ENCODE measurements at regions not wholly inside any gene's neighbourhood (a gene's known extent, or its start where the extent isn't known, plus 50 kb on each side); places are given as distances from the start of the nearest gene placed in this dataset.
A peak's percentile ranks its signal among the peaks of the same experiment; 100 is the strongest.

DNA sequence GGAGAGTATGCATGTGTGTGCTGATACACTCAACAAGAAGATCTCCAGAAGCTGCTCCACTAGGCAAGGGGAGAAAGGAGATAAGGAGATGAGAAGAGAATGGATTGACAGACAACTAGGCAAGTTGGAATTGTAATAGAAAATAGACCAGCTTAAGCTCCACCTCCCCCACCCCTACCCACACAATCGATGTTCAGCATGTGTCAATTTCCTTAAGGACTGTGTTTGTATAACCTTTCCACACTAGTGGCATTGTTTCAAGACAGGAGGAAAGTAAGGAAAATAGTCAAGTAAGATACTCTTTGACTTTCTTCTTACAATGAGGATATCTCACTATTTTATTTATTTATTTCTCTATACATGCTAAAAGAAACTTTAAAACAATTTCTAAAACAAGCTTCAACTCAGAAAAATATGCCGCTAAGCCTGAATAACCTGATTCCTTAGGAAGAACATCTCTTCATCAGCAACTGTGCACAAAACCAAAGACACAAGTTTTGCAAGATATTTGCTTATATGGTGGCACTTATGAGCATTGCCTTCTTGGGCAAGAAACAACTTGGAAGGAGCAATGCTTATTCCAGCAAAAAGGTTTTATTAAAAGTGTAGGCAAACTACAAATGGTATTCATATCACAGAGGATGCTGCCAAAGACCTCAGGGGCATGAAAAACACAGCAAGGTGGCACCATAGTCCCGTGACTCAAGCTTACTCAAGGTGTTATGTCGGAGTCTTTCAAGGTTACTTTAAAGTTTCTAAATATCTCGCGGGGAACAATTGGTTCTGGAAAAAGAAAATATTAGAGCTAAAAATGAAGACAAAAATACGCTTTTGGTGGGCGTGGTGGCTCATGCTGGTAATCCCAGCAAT is 249.1 kb downstream of the COL12A1 start:
- no peak for DNase-seq

DNA sequence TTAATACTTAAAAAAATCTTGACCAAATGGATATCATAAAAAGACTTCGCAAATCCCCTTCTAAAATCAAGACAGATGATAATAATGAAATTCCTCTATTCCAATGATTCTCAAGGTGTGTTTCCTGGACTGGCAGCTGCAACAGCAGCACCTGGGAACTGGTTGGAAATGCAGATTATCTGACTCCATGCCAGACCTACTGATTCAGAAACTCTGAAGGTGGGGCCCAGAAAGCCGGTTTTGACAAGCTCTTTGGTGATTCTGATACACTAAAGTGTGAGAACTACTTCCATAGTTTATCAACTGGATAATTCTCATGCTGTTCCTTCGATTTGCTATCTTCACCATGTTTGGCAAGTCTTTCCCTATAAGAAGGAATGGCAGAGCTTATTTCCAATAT is 252.1 kb downstream of the COL12A1 start:
- no peak for DNase-seq

DNA sequence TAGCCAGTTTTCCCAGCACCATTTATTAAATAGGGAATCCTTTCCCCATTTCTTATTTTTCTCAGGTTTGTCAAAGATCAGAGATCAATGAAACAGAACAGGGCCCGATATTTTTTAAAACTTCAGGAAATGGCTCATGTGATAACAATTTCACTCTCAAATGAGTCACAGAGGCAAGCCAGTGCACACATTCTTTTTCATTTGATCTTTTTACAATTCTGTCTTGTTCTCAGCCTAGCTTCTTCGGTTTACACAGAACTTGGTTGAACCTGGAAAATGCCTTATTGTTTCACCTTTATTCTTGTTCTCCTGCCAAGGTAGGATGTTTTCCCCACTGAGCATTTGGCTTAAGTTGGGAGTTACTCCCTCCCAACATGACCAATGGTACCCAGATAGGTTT is 258.9 kb downstream of the COL12A1 start:
- DNase-seq: no peak

DNA sequence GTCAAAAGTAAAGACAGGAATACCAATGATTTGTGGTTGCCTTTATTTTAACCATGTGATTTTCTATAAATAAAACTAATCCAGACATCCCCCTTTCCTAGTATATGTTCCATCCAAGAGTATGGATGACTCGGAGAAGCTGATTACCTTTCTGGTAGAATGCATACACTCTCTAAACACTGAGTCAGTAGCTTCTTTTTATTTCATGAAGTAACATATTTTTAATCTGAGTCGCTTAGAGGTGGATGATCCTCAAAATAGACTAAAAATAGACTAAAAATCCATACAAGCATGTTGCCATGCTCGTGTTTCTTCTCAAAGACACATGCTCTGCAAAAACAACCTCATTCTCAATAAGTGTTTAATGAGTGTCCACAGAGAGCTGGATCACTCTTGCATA is 263.7 kb downstream of the COL12A1 start:
- DNase-seq: no peak

DNA sequence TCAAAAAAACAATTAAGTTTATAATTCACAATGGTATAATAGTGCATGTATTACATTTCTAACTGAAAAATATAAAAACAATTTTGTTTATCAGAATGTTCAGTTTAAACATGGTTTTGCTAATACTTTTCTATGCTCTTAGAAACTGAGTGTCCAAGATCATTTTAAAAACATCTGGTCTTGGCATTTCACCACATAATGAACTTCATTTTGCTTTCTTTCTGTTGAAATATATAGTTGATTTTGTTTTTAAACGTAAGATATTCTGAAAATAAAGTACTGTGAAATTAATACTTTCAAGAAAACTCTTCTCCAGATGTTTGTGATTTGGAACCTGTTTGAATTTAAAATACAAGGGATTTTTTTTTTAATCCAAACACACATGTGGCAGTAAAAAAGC is 264.4 kb downstream of the COL12A1 start:
- peak in 2 of 3 donors; percentile 61 to 86 for DNase-seq

DNA sequence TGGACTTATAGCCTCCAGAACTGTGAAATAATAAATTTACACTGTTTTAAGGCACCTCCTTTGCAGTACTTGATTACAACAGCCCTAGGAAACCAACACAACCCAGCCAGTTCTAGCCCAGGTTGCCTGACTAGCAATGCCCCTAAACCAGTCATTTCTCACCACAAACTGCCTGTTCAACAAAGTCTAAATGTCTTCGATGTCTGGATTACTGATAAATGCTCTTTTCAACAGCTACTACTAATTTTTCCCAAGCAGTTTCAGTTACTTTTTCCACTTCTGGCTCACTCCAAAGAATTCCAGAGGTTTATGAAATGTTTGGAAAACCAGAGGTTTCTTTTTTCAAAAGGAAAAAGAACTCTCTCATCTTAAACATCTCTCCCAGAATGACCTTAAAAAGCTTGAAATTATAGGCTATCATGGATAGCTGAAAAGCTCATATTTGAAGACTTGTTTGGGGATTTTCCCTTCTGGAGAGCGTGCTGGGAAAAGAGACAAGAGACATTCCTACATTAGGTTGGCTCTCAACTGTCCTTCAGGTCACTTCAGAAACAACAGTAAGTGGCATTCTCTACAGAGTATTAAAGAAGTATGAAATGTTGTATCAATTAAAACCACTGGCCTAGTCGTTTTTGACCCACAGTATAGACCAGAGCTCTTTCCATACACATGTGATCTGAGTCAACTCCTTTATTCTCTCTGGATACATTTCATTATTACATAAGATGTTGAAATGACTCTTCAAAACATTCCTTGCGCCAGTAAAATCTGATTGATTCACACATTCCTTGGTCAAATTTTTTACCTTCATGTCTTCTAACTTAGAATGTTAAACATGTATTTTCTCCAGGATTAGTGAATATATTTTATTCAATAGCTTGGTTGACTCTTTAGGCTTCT is 265.9 kb downstream of the COL12A1 start:
- peak in 2 of 3 donors; percentile 24 to 51 for DNase-seq

DNA sequence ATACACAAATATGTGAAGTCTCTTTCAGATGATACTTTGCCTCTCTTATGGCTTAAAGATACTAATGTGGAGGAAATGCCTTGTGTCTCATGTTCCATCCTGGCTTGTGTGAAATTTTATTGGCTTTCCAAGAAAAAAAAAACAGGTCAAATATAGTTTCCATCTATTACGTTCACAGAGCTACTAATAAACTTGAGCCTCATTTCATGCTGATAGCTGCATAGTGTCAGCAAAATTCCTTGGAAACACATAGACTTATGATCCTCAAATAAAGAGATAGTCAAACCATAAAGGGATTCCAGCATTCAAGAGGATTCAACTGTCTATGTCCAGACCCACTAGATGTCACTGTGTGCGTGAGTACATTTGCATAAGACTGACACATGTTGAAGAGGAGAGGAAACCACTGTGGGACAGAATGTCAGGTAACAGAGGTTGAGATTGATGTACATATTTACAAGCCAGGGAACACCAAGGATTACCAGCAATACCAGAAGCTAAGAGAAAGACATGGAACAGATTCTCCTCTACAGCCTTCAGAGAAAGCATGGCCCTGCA is 266.6 kb downstream of the COL12A1 start:
- DNase-seq: peak in 2 of 3 donors; percentile 14 to 63

DNA sequence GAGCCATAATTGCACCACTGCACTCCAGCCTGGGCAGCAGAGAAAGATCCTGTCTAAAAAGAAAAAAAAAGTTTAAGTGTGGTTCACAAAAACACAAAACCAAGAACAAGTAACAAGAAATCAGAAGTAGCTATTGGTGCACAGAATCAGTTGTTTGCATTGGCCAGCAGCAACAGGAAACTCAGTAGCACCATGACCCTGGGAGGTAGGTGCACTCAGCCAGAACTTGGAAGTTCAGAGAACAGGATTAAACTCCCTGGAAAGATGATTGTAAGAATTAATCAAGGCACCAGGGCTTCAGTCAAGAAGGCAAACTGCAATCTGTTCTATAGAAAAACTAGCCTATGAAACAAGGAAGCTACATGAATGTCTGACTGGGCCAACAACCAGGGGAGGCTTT is 267.9 kb downstream of the COL12A1 start:
- no peak for DNase-seq

DNA sequence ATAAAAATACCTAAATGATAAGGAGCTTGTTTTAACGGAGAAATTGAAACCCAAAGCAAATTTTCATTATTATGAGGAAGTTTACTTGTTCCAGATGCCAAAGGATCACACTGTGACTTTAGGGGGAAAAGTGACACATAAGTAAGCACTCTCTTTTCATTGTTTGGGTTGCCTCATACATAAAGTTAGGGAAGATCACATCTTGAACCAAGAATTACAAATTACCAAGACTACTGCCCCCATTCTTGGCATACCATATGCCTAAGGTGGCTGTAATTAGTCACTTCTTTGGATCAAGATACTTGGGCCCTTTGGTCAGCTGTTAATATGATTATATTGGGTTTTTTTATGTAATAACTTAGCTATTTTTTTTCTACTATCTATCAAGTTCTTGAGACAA is 269.0 kb downstream of the COL12A1 start:
- DNase-seq: no peak

DNA sequence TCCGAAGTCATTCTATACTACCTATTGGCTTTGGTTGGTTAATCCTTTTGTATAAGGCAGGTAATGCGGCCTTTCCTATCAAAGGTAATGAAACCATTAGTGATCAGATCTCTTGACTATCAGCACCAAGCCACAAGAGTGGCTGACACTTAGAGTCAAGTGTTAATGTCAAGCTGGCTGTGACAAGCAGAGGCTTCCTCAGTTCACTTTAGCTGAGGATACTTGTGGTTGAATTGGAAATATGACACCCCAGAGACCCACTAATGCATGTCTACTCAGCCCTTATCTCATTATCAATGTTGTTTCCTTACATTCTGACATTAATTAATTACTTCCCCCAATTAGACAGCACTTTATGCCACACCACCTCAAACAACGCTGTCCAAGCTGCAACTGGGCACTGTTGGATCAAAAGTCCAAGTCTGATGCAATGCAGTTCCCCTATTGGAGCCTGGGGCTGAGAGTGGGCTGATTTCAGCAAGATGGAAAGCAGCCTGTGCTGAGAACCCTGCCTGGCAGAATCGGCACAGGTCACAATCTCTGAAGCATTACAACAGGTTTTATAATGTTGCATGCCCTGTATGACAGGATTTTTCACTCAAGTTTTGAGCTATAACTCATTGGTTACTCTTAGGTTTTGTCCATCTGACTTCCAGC is 273.5 kb downstream of the COL12A1 start:
- DNase-seq: no peak

DNA sequence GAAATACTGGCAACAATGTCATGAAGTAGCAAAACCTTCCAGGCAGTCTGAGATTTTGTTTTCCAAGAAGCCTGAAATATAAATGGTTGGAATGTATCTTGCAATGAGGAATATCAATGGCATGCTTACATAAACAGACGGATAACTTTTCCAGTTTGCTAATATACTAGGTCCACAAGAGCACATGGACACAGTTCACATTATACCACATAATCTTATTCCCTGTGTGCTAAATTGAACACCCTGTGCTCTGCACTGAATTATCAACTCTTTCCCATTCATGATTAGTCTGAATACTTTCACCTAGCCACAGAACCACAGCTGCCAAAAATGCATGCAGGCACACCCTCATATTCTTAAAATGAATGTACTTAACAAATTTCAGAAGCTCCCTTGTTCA is 274.3 kb downstream of the COL12A1 start:
- peak; percentile 66 to 89 (median 81) for DNase-seq

DNA sequence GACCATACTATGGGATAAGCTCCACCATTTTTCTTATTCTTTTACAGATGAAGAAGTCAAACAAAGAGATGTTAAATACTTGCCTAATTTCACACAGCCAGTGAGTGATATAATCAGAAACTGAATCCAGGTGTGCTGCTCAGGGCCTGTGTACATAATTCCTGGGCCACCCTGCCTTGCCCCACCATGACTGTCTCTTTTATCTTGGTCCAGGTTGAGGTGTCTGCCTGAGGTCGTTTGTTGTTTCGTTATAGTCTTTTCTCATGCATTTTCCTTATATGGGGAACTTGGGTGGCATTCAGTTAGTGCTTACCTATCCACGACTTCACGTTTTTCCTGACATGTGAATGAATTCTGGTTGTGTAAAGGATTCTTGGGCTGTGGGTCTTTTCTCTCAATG is 277.6 kb downstream of the COL12A1 start:
- DNase-seq: no peak

DNA sequence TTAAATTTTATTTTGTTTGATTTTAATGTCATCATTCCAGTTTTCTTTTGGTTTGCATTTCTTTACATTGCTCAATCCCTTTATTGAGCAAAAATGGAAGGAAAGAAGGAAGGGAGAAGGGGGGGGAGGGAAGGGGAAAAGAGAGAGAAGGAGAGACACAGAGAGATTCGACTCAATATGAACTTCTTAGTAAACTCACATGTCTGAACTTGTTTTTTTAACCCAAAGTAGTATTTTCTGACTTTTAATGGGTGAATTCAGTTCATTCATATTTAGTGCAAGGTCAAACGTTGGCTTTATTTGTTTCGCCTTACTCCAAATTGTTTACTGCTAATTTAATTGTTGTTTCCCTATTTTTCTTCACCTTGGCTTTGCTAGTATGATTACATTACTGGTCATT is 278.6 kb downstream of the COL12A1 start:
- DNase-seq: no peak

DNA sequence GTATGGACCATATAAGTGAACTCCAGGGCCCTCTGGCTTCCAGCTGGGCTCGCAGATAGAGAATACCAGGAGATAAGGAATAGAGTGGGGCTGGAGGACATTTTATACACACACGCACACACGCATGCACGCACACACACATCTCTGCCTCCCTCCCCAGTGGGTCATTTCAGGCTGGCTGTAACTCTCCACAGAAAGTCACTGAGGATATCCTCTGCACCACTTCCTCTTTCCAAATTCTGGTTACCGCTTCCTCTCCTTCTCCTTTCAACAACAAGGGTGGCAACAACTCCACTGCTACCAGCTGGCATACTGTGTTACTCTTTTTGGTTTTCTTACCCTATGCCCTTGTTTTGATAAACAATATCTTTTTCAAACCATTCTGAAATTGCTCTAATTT is 280.2 kb downstream of the COL12A1 start:
- DNase-seq: no peak

DNA sequence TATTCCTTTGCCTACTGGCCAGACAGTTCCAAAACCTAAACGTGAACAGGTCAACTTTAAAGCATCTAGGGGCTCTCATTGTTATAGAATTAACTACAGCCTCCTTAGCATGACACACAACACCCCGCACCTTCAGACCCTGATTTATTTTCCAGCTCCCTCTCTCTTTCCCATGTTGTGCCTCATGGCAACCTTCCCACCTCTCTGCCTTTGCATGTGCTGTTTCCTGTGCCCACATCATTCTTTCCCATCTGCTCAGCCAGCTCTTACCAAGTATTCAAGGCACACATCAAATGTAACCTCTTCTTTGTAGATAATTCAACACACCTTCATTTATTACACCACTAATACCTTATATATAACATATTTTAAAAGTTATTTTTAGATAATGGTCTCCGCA is 291.0 kb downstream of the COL12A1 start:
- DNase-seq: no peak

DNA sequence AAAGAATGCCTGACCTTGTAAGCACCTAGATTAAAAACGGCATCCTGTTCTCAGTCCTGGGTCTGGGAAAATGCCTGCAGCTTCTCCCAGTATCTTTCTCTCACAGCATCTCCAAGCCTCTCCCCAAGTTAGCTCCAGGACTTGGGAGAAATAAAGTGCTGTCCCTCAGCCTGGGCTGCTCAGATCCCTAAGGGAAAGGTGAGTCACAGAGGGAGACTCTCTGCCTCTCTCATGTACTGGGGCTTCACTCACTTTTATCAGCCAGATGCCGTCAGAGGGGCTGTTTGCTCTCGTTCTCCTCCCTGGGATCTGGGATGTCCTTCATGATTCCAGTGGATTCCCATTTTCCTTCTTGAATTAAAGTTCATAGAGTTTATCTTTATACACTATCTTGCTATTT is 293.6 kb downstream of the COL12A1 start:
- DNase-seq: no peak

DNA sequence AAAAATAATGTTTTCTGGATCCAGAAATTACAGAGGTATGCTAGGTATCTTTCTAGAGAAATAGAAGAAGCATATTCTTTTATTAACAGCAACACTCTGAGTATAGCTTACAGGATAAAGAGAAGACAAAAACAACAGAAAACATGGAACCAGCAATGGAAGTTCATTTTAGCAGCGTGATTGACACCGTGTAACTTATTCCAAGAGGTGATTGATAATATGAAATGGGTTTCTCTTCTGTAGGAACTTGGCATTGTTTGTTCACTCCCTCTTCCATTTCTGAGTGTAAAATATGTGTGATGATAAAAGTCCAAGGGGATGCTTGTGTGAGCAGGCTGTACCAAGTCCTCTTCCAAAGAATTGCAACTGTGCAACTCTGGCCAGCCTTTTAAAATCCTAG is 303.0 kb downstream of the COL12A1 start:
- peak in 1 of 3 donors; percentile 68 for DNase-seq

DNA sequence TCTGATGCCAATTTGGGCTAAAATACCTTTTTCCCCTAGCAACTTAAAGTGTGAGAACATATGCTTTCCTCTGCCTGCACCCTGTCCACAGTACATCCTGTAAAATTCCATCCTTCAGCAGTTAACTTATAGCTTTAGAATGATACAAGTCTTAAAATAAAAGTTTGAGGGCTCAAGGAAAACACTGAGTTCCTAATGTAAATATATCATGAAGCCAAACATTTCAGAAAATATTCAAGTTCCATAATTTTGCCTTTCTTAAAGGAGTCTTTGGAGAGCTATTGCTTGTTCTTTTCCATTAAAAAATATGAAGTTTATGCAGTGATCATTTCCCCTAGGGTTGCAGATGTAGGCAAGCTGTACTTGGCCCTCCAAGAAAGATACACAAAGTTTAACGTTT is 303.8 kb downstream of the COL12A1 start:
- peak; percentile 62 to 85 (median 65) for DNase-seq

DNA sequence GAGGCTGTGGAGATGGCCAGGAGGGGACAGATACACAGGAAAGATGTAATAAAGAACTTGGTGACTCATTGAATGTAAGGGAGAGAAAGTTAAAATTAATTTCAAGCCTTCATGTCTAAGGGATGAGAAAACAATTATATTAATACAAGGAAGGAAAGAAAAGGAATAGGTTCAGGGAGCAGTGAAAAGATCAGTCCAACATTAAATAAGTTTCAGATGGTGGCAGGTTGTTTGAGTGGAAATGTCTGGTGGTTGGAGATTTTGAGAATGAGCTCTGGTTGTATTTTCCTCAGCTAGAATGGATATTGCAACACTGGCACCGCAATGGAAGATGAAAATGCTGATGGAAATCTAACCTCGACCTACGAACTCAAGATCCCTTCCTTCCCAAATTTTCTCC is 304.3 kb downstream of the COL12A1 start:
- peak in 2 of 3 donors; percentile 14 to 62 for DNase-seq

DNA sequence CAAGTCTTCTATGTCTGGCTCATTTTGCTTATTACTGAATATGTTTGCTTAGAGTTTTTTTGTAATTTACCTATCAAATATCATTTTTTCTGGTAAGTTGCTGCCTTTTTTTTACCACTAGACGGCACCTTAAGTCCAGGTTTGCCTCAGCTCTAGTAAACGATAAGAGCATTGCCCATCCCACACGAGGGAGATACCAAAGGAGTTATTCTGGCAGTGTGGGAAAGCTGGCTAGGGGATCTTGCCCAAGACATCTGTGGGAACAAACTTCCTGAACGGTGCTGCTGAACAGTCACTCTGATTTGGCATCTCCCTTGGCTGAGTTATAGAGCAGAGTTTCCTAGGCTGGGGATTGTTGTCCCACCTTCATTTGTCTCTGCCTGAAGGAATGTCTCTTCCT is 306.4 kb downstream of the COL12A1 start:
- DNase-seq: no peak

DNA sequence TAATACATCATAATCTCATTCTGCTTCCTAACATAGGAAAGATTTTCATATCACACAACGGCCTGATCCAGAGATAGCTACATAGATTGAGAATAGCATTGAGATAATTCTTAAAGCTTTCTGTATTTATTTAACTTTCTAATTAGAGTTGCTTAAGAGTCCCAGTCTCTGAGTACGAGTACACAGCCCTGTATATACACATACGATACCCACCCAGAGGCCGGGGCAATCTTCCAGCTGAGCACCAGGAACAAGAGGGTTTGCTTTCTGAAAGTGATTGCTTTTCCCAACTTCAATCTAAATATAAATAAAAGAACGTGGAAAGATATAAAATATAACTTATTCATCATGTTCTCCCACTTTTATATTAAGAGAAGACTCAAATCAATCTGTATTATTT is 313.8 kb downstream of the COL12A1 start:
- no peak for DNase-seq

DNA sequence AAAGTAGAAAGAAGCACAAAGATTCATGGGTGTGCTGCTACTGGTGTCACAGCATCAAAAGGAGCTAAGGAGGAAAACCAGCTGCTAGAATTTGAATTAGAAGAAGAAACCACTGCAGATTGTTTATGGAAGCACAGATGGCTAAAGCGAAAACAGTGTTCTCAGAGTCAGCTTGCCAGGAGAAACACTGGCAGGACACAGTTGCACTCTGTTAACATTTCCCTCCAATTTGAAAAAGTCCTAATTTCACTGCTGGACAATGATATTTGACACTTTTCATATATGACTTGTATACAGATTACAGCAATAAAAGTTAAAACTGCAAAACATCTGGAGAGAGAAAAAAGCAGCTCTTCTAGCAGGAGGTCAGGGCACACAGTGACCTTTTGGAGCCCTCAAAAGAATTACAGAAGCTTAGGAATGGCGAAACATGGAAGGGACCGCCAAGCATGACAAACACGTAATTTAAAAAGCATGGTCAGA is 314.5 kb downstream of the COL12A1 start:
- DNase-seq: peak in 2 of 3 donors; percentile 28 to 70
